Bronchial epithelial cell (primary cell): ENCODE measurements at regions not wholly inside any gene's neighbourhood (a gene's known extent, or its start where the extent isn't known, plus 50 kb on each side); places are given as distances from the start of the nearest gene placed in this dataset.

Experiments
- DNase-seq: peaks from one replicate; pipeline ENCODE4 v3.0.0-alpha.2; 2010; ENCODE audit warnings: low read depth
- FAIRE-seq: peaks from 2 replicates; lab custom pipeline; 2011; peaks lifted over from hg19 to GRCh38; lab: Jason Lieb, UNC
- H3K27me3 ChIP-seq: 2 replicates; pipeline ENCODE4 v1.5.1; 2011; ENCODE audit warnings: low read length; ENCODE audit not compliant: control insufficient read depth, insufficient read depth
- H3K36me3 ChIP-seq: 2 replicates; pipeline ENCODE4 v1.5.1; 2011; ENCODE audit warnings: low read length; ENCODE audit not compliant: control insufficient read depth, insufficient read depth
- H3K4me3 ChIP-seq: 2 replicates; pipeline ENCODE4 v1.5.1; 2011; ENCODE audit warnings: mild to moderate bottlenecking, low read depth, low read length, control low read depth
- TF ChIP-seq, protein P1 (sequence below): IDR thresholded peaks from 2 replicates; pipeline ENCODE4 v1.5.1; 2011; ENCODE audit warnings: mild to moderate bottlenecking, moderate library complexity, low read length, control low read depth, inconsistent platforms; ENCODE audit not compliant: insufficient read depth, severe bottlenecking

- FAIRE-seq (no peak), DNase-seq (no peak)
- H3K4me3 ChIP-seq: no peak overlapping the region
- no peaks in the 10 kb centered on the region for H3K27me3 ChIP-seq
- TF ChIP-seq, protein P1, sequence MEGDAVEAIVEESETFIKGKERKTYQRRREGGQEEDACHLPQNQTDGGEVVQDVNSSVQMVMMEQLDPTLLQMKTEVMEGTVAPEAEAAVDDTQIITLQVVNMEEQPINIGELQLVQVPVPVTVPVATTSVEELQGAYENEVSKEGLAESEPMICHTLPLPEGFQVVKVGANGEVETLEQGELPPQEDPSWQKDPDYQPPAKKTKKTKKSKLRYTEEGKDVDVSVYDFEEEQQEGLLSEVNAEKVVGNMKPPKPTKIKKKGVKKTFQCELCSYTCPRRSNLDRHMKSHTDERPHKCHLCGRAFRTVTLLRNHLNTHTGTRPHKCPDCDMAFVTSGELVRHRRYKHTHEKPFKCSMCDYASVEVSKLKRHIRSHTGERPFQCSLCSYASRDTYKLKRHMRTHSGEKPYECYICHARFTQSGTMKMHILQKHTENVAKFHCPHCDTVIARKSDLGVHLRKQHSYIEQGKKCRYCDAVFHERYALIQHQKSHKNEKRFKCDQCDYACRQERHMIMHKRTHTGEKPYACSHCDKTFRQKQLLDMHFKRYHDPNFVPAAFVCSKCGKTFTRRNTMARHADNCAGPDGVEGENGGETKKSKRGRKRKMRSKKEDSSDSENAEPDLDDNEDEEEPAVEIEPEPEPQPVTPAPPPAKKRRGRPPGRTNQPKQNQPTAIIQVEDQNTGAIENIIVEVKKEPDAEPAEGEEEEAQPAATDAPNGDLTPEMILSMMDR: no peak
- no peaks in the 10 kb centered on the region for H3K36me3 ChIP-seq
These were observed 359.1 kb downstream of the CRPPA start for GRCh38 chr7:16062269-16062668.

DNA sequence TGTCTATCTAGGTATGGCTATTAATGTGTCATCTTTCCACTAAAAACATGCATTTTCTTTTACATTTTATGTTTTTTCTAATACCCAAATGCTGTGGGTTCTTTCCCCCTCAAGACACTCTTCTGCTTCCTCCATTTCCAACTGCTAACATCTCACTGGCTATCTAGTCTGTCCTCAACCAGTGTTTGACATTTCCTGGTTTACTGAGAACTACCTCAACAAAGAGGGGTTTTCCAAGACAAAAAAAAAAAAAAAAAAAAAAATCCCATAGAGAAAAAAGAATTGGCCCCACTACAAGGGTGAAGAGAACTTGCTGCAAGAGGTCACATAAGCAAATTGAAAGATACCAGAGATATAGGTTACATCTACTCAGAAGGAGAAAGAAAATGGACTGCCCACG is 359.7 kb downstream of the CRPPA start:
- TF ChIP-seq, protein P1: no peak
- no peaks in the 10 kb centered on the region for H3K27me3 ChIP-seq
- no peaks in the 10 kb centered on the region for H3K36me3 ChIP-seq
- DNase-seq (no peak), FAIRE-seq (no peak)
- no peak overlapping the region for H3K4me3 ChIP-seq

DNA sequence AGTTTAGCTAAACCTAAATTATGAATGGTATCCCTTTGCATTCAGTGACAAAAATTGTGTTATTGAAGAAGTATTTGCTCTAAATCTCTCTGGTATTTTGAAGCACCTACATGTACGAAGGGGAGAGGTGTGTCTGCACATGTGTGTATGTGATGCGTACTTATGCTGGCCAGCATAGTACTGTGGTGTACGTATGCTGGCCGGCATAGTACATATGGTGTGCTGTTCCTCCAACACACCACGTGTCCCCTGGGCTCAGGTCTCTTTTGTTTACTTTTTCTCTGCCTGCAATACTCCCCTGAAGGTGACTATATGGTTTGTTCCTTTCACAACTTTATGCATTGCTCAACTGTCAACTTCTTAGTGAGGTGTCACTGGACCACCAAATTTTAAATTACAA is 360.3 kb downstream of the CRPPA start:
- Histone ChIP-seq H3K36me3 (no peaks in the 10 kb centered on the region), H3K27me3 (no peaks in the 10 kb centered on the region), H3K4me3 (no peak overlapping the region)
- TF ChIP-seq, protein P1: no peak
- DNase-seq (no peak), FAIRE-seq (no peak)

DNA sequence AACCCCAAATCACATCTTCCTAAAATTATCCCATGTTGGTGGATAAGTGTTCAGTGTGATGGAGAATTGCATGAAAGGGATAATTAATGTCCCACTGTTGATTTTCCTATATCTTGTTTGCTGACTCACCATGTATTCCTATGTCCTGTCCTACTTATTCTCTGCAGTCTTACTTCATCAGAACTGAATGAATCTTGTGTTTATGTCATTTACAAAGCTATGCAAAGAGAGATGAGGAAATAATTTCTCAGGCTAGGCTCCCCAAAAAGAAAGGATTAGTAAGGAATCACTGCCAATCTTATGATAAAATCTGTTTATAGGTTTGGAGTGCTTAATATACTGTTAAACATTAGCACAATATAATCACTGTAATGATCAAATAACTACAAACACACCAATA is 360.8 kb downstream of the CRPPA start:
- no peak overlapping the region for H3K4me3 ChIP-seq
- H3K27me3 ChIP-seq: no peaks in the 10 kb centered on the region
- TF ChIP-seq, protein P1: no peak
- DNase-seq: no peak
- H3K36me3 ChIP-seq: no peaks in the 10 kb centered on the region
- FAIRE-seq: no peak

DNA sequence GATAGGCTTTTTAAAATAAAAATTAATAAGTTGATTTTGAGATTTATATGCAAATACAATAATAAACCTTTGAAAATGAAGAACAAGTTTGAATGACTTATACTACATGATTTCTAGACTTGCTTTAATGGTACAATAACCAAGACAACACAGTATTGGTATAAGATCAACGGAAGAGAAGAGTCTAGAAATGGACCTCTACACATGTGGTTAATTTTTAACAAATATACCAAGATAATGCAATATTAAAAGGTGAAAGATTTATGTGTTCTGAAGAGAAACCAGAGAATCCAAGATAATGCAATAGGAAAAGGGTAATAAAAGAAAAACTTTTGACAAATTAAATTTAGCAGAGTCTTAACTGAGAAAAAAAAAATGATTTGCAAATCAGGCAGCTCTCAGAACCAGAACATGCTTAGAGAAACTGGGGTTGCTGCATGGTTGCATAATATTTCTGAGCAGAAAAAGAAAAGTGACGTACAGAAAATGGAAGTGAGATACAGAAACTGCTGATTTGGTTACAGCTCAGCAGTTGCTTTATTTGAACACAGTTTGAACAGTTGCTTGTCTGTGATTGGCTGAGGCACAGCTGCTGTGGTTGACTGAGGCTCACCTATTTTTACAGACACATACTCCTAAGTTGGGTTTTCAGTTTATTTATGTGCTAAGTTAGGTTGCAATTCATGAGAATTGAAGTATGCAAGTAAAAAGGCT is 365.9 kb downstream of the CRPPA start:
- H3K4me3 ChIP-seq: no peak overlapping the region
- DNase-seq (no peak), FAIRE-seq (no peak)
- TF ChIP-seq, protein P1: no peak
- H3K27me3 ChIP-seq: no peaks in the 10 kb centered on the region
- H3K36me3 ChIP-seq: no peaks in the 10 kb centered on the region
